ACHN (cell line): ENCODE measurements at regions not wholly inside any gene's neighbourhood (a gene's known extent, or its start where the extent isn't known, plus 50 kb on each side); places are given as distances from the start of the nearest gene placed in this dataset.

ENCODE experiments used
- DNase-seq: peaks from one replicate; pipeline ENCODE4 v3.0.0-alpha.2; 2015
- in situ Hi-C: cut with HindIII; loops from 2 replicates; pipeline ENCODE4 v1.10.0; 2017; ENCODE audit warnings: low sequenced_read_pairs, low pct_ligation_motif_present, low pct_unique_long_range_greater_than_20kb

DNA sequence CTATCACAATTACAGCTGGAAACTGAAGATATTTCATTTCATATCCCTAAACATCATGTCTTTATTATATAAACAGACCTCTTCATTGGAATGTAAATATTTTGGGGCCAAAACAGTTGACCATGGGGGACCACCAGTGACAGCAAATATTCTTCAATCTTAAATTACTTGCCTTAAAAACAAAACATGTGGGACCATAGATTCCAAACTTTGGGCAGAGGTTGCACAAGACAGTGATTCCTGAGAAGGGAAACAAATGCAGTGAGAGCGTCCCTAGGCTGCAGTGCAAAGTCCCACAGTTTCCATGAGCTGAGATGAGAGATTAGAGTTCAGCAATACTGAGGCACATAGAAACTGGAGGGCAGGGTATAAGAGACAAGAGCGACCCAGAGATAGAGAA, 818.9 kb downstream of the CBLN2 start:
- no peak for DNase-seq
- in situ Hi-C loops, result no loop called here

DNA sequence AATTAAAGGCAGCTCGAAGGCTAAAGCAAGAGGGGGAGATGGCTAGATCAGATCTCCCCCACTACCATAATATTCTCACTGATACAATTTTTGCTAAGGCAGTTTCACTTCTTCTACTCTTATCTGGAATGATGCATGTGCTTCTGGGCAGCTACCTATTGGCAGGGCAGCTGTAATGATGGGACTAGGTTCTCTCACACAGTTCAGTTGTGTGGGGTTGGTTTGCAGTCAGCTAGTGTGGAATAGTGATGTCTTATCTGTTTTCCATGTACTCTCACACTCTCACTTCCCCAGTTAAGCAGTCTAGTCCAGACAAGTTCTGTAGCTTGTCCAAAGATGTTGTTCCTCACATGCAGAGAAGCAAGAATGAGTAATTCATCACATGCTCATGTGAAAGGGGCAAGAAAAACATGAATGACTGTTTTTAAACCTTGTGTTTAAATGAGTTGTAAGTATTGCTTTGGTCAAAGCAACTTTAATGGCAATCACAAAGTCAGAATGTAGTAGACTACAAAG, 836.1 kb downstream of the CBLN2 start:
- in situ Hi-C loops, result no loop called here
- no peak for DNase-seq

DNA sequence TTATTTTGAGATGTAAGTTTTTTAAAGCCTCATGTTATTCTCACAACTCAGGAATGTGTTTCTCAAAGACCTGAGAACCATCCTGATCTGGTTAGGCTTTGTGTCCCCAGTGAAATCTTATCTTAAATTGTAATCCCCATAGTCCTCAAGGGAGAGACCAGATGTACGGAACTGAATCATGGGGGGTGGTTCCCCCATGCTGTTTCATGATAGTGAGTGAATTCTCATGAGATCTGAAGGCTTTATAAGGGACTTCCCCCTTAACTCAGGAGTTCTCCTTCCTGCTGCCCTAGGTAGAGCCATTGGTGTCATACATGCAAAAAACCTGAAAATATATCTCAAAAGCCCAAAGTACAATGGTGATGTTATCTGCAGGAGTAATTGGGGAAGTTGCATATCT, 836.7 kb downstream of the CBLN2 start:
- in situ Hi-C loops, result no loop called here
- no peak for DNase-seq

DNA sequence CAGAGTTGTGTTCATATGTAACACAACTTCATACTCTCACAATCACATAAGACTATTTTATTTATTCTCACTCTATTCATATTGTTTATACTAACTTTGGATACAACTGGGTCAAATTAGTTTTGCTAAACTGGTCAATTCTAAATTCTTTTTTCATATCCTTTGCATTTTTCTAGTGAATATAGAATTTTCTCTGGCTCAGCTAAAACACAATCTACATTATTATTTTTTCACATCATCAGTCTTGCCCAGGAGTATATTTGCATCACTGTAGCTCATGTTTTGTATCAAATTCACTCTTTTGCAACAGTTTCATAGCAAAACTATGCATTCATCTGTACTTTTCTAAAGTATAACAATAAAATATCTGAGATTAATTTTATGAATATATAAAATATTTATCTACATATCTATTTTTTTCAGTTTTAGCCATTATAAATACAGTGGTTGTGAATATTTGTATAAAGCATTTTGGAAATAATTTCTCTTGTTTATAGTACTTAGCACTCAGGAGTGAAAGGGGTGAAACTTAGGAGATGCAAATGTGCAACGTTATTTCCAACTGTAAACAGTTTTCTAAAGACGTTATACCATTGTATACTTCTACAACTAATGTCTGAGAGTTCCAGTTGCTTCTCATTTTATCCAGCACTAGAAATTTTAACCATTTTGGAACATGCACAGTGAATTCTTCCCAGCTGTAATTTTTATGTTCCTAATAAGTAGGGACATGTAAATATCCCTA, 854.6 kb downstream of the CBLN2 start:
- in situ Hi-C loops, result no loop called here
- DNase-seq, result no peak

DNA sequence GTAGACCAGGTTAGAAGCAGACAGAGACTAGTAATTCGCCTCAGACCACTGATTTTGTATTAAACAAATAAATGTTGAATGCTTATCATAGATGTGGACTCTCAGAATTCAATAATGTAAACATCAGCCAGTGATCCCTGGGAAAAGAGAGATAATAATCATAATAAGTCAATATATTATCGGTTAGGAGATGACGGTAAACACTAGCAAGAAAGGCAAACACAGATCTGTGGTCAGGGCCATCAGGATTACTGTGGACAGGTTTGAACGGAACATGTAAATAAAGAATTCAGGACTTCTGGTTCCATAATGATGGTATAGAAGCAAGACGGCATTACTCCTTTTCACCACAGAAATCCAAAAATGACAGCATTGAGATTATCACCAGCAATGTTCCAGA, 861.6 kb downstream of the CBLN2 start:
- no peak for DNase-seq
- in situ Hi-C loops, result no loop called here

DNA sequence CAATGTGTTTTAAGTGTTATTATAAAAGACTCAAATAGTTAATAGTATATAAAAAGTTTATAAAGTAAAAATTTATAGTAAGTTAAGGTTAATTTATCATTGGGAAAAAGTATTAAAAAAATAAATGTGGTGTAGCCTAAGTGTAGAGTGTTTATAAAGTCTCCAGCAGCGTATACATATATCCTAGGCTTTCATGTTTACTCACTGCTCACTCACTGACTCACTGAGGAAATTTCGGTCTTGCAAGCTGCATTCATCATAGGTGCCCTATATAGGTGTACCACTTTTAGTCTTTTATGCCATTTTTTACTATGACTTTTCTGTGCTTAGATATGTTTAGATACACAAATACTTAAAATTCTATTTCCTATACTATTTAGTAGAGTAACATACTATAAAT, 866.0 kb downstream of the CBLN2 start:
- in situ Hi-C loops, result no loop called here
- no peak for DNase-seq

DNA sequence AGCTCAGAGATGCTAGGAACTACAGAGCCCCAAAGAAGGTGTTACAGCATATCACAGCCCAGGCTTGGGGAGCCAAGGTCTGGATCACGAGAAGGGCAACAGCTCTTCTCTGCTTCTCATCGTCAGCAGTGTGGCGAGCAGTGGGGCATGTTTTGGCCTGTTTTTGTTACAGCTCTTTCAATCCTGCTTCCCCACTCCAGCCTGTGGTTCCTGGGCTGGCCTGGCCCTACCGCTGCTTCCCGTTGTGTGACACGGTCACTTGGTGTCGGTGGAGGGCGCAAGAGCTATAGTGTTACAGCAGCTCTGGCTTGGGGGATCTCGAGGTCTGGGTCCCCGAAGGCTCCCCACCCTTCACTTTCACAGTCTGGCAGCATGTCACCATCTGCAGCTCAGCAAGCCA, 870.2 kb downstream of the CBLN2 start:
- in situ Hi-C loops, result no loop called here
- DNase-seq, result no peak

DNA sequence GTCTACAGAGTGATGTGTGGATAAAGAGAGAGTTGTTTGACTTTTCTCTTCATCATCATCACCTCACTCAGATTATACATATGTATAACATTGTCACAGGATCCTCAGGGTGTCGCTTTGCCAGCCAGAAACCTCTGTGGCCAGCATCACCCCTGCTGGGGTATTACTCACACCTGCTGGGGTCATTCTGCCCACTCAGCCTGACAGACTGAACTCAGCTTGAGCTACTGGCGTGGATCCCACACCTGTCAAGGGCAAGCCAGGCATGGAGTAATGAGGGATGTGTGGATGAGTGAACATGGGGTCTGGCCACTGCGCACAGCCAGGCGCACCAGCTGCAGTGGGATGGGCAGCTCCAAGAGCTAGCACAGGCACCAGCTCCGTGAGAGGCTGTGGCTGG, 870.6 kb downstream of the CBLN2 start:
- DNase-seq, result no peak
- in situ Hi-C loops, result no loop called here

DNA sequence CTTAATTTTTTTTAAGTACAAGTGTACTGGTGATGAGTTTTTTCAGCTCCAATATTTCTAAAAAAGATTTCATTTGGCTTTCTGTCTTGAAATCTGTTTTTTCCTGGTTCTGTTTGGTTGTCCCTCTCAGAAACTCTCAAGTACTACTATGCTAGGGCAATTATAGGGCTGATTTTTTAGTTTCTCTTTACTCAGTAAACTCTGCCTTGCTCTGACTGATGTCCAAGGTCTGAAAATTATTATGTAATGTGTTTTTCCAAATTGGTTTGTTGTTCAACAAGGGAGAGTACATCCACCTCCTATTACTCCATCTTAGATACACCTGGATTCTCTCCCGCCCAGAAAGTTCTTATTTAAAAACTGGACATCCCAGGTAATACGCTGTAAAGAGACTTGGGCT, 877.7 kb downstream of the CBLN2 start:
- in situ Hi-C loops, result no loop called here
- DNase-seq, result no peak

DNA sequence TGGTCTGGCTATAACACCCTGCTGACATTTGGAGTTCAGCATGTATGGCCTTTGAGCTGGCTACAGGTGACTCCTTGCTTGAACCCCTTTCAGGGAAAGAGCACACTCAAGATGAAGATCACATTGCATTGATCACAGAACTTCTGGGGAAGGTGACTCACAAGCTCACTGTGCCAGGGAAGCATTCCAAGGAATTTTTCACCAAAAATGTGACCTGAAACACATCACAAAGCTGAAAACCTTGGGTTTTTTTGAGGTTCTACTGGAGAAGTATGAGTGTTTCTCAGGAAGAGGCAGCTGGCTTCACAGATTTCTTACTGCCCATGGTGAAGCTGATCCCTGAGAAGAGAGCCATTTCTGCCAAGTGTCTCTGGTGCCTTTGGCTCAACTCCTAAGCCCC, 879.0 kb downstream of the CBLN2 start:
- no peak for DNase-seq
- in situ Hi-C loops, result no loop called here

DNA sequence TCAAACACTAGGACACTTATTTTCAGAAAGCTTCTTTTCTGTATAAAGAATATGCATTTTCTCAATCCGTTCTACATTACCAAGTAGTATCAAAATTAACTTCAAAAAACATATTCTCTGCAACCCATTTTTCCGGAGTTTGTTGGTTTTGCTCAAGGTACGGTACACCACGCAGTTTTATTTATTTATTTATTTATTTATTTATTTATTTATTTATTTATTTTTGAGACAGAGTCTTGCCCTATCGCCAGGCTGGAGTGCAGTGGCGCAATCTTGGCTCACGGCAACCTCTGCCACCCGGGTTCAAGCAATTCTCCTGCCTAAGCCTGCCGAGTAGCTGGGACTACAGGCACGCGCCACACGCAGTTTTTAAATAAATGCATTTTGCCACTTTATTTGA, 900.3 kb downstream of the CBLN2 start:
- in situ Hi-C loops, result no loop called here
- no peak for DNase-seq

DNA sequence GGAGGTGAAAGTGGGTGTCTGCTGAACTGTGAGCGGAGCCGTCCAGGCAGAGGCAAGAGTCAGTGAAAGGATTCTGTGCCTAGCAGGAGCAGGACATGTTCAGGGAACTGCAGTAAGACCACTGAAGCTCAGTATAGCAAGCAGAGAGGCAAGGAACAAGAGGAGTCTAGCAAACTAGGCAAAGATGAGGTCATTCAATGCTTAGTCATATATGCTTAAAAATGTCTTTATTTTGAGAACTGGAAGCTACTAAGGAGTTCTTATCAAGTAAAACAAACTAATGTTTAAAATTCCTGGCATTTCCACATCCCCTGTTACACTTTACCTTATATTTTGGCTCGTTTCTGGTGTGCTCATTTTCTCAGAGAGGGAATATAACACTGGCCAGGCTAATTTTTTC, 913.4 kb downstream of the CBLN2 start:
- in situ Hi-C loops, result no loop called here

DNA sequence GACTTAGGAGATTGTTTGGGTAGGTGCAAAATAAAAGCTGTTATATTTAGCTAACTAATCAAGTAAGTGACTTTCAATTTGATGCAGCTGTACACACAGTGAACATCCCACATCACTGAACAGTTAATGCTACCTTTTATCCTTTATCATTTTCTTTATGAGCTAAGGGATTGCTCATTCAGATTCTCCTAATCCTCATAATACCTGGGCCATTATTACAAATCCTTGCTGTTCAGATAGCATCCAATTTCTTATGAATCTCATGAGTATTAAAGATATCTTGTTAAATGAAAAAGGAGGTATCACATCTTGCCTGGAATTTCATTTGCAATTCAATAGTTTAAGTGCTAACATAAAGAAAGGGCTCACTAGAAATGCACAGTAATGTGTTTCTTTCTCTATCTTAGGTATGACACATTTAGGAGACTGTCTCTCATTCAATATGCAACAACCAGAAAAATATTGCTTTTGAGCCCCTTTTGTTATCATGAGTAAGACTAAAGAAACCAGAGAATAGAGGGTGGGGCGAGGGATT, 918.5 kb downstream of the CBLN2 start:
- DNase-seq, result no peak
- in situ Hi-C loops, result no loop called here

More for the DNA sequence above, 913.4 kb downstream of the CBLN2 start:
- DNase-seq, result no peak

DNA sequence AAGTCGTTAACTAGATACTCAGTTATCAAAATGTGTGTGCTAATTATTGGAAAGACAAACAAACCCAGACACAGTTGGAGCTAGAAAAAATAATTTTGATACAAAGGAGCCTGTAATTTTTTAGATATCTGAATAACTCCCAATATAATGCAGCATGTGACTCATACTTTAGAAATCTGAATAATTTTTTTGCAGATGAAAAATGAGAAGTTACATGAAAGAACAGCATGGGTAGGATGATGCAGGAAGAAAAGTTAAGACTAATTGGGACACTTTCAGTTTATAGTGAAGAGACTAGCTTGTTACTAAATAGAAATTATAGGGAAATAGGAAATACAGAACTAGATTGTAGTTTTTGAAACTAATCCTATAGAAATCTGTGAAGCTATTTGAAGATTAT, 945.8 kb downstream of the CBLN2 start:
- in situ Hi-C loops, result no loop called here
- DNase-seq, result no peak

DNA sequence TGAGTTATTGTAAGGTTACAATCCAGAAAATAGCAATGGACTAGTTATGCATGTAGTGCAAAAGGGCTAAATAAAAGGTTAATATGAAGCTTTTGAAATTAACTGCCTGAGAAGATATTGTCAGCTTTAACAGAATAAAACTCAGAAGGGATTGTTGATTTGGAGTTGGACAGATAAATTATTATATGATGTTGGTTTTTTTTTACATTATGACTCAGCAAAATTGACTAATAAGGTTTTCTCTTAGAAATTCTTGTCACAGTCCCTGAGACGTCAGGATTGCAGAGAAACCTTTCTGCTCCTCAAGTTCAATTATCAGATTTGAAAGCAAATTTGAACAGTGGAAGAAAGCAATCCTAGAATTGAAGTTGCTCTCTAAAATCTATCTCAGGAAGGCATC, 946.9 kb downstream of the CBLN2 start:
- in situ Hi-C loops, result no loop called here
- DNase-seq, result no peak

DNA sequence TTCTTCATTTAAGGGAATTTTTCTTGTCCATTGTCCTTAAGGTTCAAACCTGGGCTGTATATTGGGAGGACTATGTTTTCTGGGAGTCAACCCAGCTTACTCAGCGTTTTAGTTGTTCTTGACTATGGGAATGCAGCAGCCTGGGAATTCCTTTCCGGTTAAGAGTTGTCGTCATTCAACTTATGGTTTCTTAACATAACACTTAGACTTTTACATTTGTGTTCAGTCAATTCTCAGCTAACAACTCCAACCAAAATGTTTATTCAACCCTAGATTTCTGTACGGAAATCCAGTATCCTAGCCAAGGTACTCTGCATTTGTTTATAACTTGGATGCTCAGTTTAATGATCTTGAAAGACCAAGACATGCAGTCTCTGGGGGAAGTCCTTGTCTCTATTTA, 960.9 kb downstream of the CBLN2 start:
- in situ Hi-C loops, result no loop called here

DNA sequence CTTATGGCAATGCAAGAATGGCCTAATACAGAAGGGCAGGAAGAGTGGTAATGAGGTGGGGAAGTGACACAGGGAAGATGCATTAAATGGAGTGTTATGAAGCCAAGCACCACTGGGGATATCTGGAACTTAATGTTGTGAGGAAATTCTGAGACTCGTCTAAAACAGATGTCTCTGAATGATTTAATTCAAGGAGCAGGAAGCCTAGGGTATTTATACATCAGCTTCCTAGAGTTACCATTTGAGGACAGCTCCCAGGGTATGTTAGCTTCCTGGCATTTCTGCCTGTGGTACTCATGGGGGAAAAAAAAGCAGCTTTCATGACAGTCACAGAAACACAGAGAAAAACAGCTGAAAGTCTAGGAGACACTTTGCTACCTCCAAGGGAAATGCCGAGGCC, 989.5 kb downstream of the CBLN2 start:
- no peak for DNase-seq
- in situ Hi-C loops, result no loop called here

More for the DNA sequence above, 960.9 kb downstream of the CBLN2 start:
- no peak for DNase-seq

DNA sequence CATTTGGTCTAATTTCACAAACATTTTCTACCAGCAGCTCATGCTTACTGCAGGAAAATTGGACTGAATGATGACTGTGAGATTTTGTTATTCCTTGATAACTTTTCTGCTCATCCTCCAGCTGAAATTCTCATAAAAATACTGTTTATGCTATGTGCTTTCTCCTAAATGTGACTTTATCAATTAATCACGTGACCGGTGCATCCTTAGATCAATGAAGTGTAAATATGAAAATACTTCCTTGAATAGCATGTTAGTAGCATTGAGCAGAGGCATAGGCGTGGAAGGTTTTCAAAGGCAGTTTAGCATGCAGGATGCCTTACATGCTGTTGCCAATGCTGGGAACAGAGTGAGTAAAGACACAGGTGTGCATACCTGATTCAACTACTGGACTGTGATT, 1002.5 kb downstream of the CBLN2 start:
- in situ Hi-C loops, result no loop called here
- no peak for DNase-seq

DNA sequence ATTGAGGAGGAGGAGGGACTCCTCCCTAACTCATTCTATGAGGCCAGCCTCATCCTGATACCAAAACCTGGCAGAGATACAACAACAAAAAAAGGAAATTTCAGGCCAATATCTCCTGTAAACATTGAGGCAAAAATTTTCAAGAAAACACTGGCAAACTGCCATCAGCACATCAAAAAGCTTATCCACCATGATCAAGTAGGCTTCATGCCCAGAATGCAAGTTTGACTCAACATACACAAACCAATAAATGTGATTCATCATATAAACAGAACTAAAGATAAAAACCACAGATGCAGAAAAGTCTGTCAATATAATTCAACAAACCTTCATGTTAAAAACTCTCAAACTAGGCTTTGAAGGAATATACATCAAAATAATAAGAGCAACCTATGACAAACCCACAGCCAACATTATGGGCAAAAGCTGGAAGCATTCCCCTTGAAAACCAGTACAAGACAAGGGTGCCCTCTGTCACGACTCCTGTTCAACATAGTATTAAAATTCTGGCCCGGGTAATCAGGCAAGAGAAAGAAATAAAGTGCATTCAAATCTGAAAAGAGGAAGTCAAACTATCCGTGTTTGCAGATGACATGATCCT, 1014.3 kb downstream of the CBLN2 start:
- no peak for DNase-seq

More for the DNA sequence above, 1014.3 kb downstream of the CBLN2 start:
- in situ Hi-C loops, result no loop called here
